ENCODE measurements at regions not wholly inside any gene's neighbourhood (a gene's known extent, or its start where the extent isn't known, plus 50 kb on each side); places are given as distances from the start of the nearest gene placed in this dataset.

- DNase-seq, result no peak
Measured at GRCh38 chr16:48948911-48949310, 332.7 kb downstream of the CBLN1 start.

GRCh38 chr16:48947371-48947713 lies 334.3 kb downstream of the CBLN1 start:
- DNase-seq, result no peak

- DNase-seq, result no peak
Measured at GRCh38 chr16:48946686-48947370, 334.8 kb downstream of the CBLN1 start.

- DNase-seq, result no peak
Measured at GRCh38 chr16:48942996-48943395, 333.0 kb upstream of the N4BP1 start.

- DNase-seq, result no peak
Measured at GRCh38 chr16:48936811-48937210, 326.8 kb upstream of the N4BP1 start.

GRCh38 chr16:48932216-48932855 lies 322.4 kb upstream of the N4BP1 start:
- peak in 2 of 56 donors; percentile 11 to 17 for DNase-seq

GRCh38 chr16:48930951-48931553 lies 321.1 kb upstream of the N4BP1 start:
- DNase-seq, result no peak

- no peak for DNase-seq
Measured at GRCh38 chr16:48919791-48920190, 309.8 kb upstream of the N4BP1 start.

- DNase-seq, result no peak
Measured at GRCh38 chr16:48918520-48919258, 308.7 kb upstream of the N4BP1 start.

GRCh38 chr16:48916566-48916965 lies 306.6 kb upstream of the N4BP1 start:
- DNase-seq, result no peak

GRCh38 chr16:48914070-48914469 lies 304.1 kb upstream of the N4BP1 start:
- peak in 4 of 56 donors; percentile 1 to 18 (median 2) for DNase-seq

- DNase-seq, result no peak
Measured at GRCh38 chr16:48913384-48913783, 303.4 kb upstream of the N4BP1 start.

GRCh38 chr16:48912360-48912759 lies 302.4 kb upstream of the N4BP1 start:
- no peak for DNase-seq

- peak in 3 of 56 donors; percentile 1 to 5 (median 1) for DNase-seq
Measured at GRCh38 chr16:48911700-48912099, 301.7 kb upstream of the N4BP1 start.

GRCh38 chr16:48910214-48910613 lies 300.2 kb upstream of the N4BP1 start:
- DNase-seq, result no peak

- no peak for DNase-seq
Measured at GRCh38 chr16:48909231-48909630, 299.3 kb upstream of the N4BP1 start.

- no peak for DNase-seq
Measured at GRCh38 chr16:48907906-48908634, 298.1 kb upstream of the N4BP1 start.

GRCh38 chr16:48905632-48906505 lies 295.9 kb upstream of the N4BP1 start:
- DNase-seq, result no peak

- no peak for DNase-seq
Measured at GRCh38 chr16:48904333-48904732, 294.4 kb upstream of the N4BP1 start.

- no peak for DNase-seq
Measured at GRCh38 chr16:48903039-48903438, 293.1 kb upstream of the N4BP1 start.

All from amygdala (tissue), 56 donors.